Vagina (tissue), 2 donors: ENCODE measurements at regions not wholly inside any gene's neighbourhood (a gene's known extent, or its start where the extent isn't known, plus 50 kb on each side); places are given as distances from the start of the nearest gene placed in this dataset.

Experiments used
- CTCF ChIP-seq, 3 experiments: fragments of 450-650 bp in 2 of 3; fragments of 200-600 bp in 1 of 3; sonication (generic) in 1 of 3; IDR thresholded peaks; one replicate each; pipeline ENCODE4 v1.5.1; 2017 to 2019; ENCODE audit warnings: antibody characterized with exemption in 3 of 3, mild to moderate bottlenecking in 2 of 3, moderate library complexity in 2 of 3
- POLR2A ChIP-seq, 2 donors: fragments of 450-650 bp; IDR thresholded peaks; one replicate each; pipeline ENCODE4 v1.6.1; 2017; ENCODE audit warnings: antibody characterized with exemption in 2 of 2, mild to moderate bottlenecking in 2 of 2, moderate library complexity in 2 of 2
- POLR2AphosphoS5 ChIP-seq, 2 donors: sonication (generic); formaldehyde crosslinking; IDR thresholded peaks; one replicate each; pipeline ENCODE4 v1.9.0; 2017; ENCODE audit warnings: antibody characterized with exemption in 2 of 2, mild to moderate bottlenecking in 2 of 2, low read depth in 1 of 2; ENCODE audit not compliant: insufficient read depth in 1 of 2

- TF ChIP-seq CTCF (IDR thresholded peaks at IDR 0.05): no peak
- no peak for TF ChIP-seq POLR2A (IDR thresholded peaks at IDR 0.05)
- TF ChIP-seq POLR2AphosphoS5 (IDR thresholded peaks at IDR 0.05; ENCODE audit: insufficient read depth in 1 of 2, low read depth in 1 of 2): no peak
These were observed 470.8 kb upstream of the DPP6 start for GRCh38 chr7:153581419-153581818.
